Small intestine (tissue), 7 donors: ENCODE measurements at regions not wholly inside any gene's neighbourhood (a gene's known extent, or its start where the extent isn't known, plus 50 kb on each side); places are given as distances from the start of the nearest gene placed in this dataset.

Experiments
- DNase-seq, 2 donors: peaks; one replicate each; pipeline versions ENCODE4 v3.0.0 to v3.0.0-alpha.2; 2013
- FAIRE-seq: peaks from 2 replicates; lab custom pipeline; 2012; peaks lifted over from hg19 to GRCh38; lab: Jason Lieb, UNC
- H3K27ac ChIP-seq, 3 donors: one replicate each; pipeline ENCODE4 v1.5.1; 2013; ENCODE audit warnings: low read length in 2 of 3, mild to moderate bottlenecking in 2 of 3, control low read depth in 1 of 3, inconsistent platforms in 1 of 3, low read depth in 1 of 3, moderate library complexity in 1 of 3
- H3K27me3 ChIP-seq, 3 donors: one replicate each; pipeline ENCODE4 v1.6.1; 2013; ENCODE audit warnings: low read length in 3 of 3, inconsistent platforms in 1 of 3; ENCODE audit not compliant: control insufficient read depth in 3 of 3, insufficient read depth in 3 of 3
- H3K36me3 ChIP-seq, 3 donors: one replicate each; pipeline ENCODE4 v1.6.1; 2013; ENCODE audit warnings: low read length in 3 of 3, inconsistent platforms in 1 of 3, low read depth in 1 of 3, mild to moderate bottlenecking in 1 of 3, moderate library complexity in 1 of 3; ENCODE audit not compliant: control insufficient read depth in 3 of 3, insufficient read depth in 2 of 3
- H3K4me1 ChIP-seq, 3 donors: one replicate each; pipeline ENCODE4 v1.6.1; 2013; ENCODE audit warnings: low read length in 2 of 3, inconsistent platforms in 1 of 3, low read depth in 1 of 3, mild to moderate bottlenecking in 1 of 3, moderate library complexity in 1 of 3; ENCODE audit not compliant: control insufficient read depth in 3 of 3, insufficient read depth in 2 of 3
- H3K4me3 ChIP-seq, 3 donors: one replicate each; pipeline ENCODE4 v1.5.1; 2013; ENCODE audit warnings: low read length in 3 of 3, control low read depth in 1 of 3, inconsistent platforms in 1 of 3, low read depth in 1 of 3, mild to moderate bottlenecking in 1 of 3, moderate library complexity in 1 of 3
- H3K9me3 ChIP-seq, 2 donors: one replicate each; pipeline ENCODE4 v1.6.1; 2013; ENCODE audit warnings: low read depth in 1 of 2, low read length in 1 of 2; ENCODE audit not compliant: control insufficient read depth in 2 of 2, insufficient read depth in 1 of 2
- WGBS, 3 donors: extraction: QIAGEN DNeasy Blood & Tissue Kit; methylation state at CpG; one replicate each; pipeline ENCODE4 v1.1.7; 2013; 5-methylcytosine and 5-hydroxymethylcytosine counted together
- donor health status: healthy with polysubstance abuse.
- donor health status: control.
- donor health status: control.
- donor health status: Bipolar disorder and iron deficiency.
- donor health status: healthy.

- no peak overlapping the region for H3K27ac ChIP-seq
- no peaks in the 10 kb centered on the region for H3K27me3 ChIP-seq
- H3K4me1 ChIP-seq, result no peaks in the 10 kb centered on the region
- no peaks in the 10 kb centered on the region for H3K9me3 ChIP-seq
- no peak overlapping the region for H3K4me3 ChIP-seq
- DNase-seq, result no peak
- no peak for FAIRE-seq
- no peaks in the 10 kb centered on the region for H3K36me3 ChIP-seq
- WGBS, 3 donors, result 57 to 64% (median 59%) methylated on average over 7 of the region's 7 CpGs
Observed at GRCh38 chr12:127277882-127278281, 989.1 kb upstream of the TMEM132C start.

DNA sequence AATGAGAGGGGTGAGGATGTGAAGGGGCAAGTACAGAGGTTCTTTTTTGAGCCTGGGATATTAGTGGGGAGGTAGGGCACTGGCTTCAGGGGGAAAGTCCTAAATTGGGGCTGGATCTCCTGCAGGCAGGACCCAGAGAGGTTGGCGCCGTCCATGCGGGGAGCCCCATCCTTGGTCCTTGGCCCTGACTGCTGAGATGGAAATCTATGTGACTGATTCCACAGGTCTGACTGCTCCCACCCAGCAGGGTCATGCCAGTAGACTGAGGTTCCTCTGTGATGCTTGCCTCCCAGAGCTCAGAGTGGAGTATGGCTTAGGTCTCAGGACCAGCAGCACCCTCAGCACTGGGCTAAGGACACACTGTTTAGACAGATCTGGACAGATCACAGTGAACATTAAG, 988.6 kb upstream of the TMEM132C start:
- H3K9me3 ChIP-seq, result no peaks in the 10 kb centered on the region
- H3K36me3 ChIP-seq, result no peaks in the 10 kb centered on the region
- no peak for FAIRE-seq
- H3K27ac ChIP-seq, result no peak overlapping the region
- no peaks in the 10 kb centered on the region for H3K4me1 ChIP-seq
- no peaks in the 10 kb centered on the region for H3K27me3 ChIP-seq
- no peak overlapping the region for H3K4me3 ChIP-seq
- WGBS, 3 donors, result 79 to 97% (median 96%) methylated on average over 3 of the region's 3 CpGs
- no peak for DNase-seq

- Histone ChIP-seq H3K4me3 (no peak overlapping the region), H3K27ac (no peak overlapping the region), H3K36me3 (no peaks in the 10 kb centered on the region), H3K4me1 (no peaks in the 10 kb centered on the region), H3K27me3 (no peaks in the 10 kb centered on the region), H3K9me3 (no peaks in the 10 kb centered on the region)
- 11 to 16% (median 15%) methylated on average over 37 to 43 of the region's 43 CpGs for WGBS, 3 donors
- peak; percentile 43 to 77 for DNase-seq
- no peak for FAIRE-seq
Observed at GRCh38 chr12:127280393-127281275, 986.3 kb upstream of the TMEM132C start.

DNA sequence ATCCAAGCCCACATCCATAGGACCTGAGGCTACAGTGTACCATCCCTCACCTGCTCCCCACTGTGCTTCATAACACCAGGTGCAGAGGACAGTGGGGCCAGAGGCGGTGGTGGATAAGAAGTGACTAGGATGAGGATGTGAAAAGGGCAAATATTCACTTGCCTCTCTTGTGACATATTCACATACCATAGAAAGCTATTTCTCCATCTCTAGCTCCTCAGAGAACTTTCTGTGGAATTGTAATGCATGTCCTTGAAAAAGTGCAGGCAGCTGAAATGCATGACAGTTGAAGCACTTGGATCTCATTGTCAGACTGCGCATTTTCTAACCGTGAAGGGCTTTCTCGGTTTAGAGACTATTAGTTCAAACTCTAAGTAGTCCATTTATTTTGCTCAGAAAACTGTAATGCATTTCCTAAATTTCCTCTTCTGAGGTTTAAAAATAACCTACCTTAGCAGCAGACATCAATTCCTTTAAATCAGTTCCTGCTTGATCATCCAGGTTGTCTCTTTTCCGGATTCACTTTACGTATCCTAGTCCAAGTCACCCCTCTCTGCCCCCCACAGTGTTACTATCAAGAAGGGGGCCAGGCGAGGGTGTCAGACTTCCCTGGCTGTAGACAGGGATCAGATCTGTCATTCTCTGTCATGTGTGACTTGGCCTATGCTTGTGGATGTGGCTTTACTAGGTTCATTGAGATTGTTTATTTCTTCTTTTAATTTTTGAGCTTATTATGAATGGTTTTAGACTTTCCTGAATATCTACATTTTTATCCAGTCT, 984.0 kb upstream of the TMEM132C start:
- Histone ChIP-seq H3K4me1 (no peaks in the 10 kb centered on the region), H3K36me3 (no peaks in the 10 kb centered on the region), H3K27ac (no peak overlapping the region), H3K4me3 (no peak overlapping the region), H3K27me3 (no peaks in the 10 kb centered on the region), H3K9me3 (no peaks in the 10 kb centered on the region)
- FAIRE-seq, result no peak
- WGBS, 3 donors, result 75 to 82% (median 76%) methylated on average over 7 of the region's 7 CpGs
- no peak for DNase-seq

DNA sequence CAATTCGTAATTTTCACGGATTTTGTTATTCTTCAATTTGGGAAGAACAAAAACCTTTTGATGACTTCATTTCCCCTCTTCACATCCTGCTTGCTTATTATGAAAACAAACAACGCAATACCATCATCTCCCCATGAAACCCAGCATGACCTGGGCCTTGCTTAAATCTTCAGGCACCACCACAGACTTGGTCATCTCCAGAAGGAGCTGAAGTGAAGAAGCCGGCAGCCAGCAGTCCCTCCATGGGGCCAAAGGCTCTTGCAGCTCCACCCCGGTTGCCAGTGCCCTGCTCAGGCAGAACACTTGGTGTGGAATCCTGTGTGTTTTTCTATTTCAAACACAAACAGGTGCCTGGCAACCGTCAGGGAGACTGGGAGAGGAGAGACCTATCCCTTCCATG, 982.9 kb upstream of the TMEM132C start:
- Histone ChIP-seq H3K27me3 (no peaks in the 10 kb centered on the region), H3K4me3 (no peak overlapping the region), H3K36me3 (no peaks in the 10 kb centered on the region), H3K27ac (no peak overlapping the region), H3K9me3 (no peaks in the 10 kb centered on the region), H3K4me1 (no peaks in the 10 kb centered on the region)
- no peak for FAIRE-seq
- DNase-seq, result no peak
- WGBS, 3 donors, result 62 to 73% (median 68%) methylated on average over 6 of the region's 6 CpGs

DNA sequence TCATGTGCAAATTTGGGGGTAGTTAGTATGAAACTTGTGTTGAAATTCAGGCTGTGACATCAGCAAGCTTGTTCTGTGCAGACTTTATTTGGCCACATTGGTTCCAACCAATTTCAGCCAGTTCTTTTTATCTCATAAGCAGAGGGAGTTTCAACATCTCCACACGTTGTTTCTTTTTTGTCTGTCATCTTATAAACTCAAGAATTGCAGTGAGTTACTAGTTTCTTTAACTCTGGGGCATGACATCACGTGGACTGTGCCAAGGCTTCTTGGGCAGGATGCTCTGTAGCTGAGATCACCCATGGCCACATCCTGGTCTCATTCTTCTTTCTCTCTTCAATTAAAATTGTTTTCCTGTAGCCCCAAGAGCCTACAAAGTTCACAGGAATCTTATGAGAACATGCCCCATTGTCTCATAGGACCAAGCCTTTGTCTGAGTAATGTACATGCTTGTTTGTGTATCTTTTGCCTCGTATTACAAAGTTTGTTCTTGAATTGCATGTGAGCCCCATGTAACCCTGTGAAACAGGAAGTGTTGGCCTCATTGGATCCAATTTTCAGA, 982.0 kb upstream of the TMEM132C start:
- Histone ChIP-seq H3K4me1 (no peaks in the 10 kb centered on the region), H3K36me3 (no peaks in the 10 kb centered on the region), H3K27ac (no peak overlapping the region), H3K4me3 (no peak overlapping the region), H3K9me3 (no peaks in the 10 kb centered on the region), H3K27me3 (no peaks in the 10 kb centered on the region)
- 42 to 57% (median 54%) methylated on average over 3 of the region's 3 CpGs for WGBS, 3 donors
- DNase-seq (no peak), FAIRE-seq (no peak)

- no peak overlapping the region for H3K27ac ChIP-seq
- FAIRE-seq, result no peak
- WGBS, 3 donors, result 60 to 79% (median 65%) methylated on average over 3 of the region's 3 CpGs
- no peaks in the 10 kb centered on the region for H3K9me3 ChIP-seq
- no peaks in the 10 kb centered on the region for H3K4me1 ChIP-seq
- DNase-seq, result no peak
- H3K27me3 ChIP-seq, result no peaks in the 10 kb centered on the region
- H3K36me3 ChIP-seq, result no peaks in the 10 kb centered on the region
- H3K4me3 ChIP-seq, result no peak overlapping the region
Observed at GRCh38 chr12:127286281-127286680, 980.7 kb upstream of the TMEM132C start.

DNA sequence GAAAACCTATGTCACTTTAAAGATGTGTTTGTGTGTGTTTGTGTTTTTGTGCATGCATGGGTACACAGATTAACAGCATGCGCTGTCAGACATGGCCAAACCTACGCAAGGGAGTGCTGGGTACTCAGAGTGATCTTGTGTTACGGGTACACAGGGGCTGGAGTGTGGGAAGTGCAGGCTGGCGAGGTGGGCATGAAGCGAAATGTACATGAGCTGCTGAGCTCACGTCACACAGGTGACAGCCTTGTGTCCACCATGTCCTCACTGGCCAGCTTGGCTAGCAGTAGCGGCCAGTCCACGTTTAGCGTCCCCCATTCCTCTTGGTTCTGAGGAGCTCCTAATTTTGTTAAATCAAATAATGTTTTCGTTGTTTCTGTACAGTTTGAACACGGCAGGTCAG, 979.7 kb upstream of the TMEM132C start:
- Histone ChIP-seq H3K27me3 (no peaks in the 10 kb centered on the region), H3K4me1 (no peaks in the 10 kb centered on the region), H3K4me3 (no peak overlapping the region), H3K9me3 (no peaks in the 10 kb centered on the region), H3K27ac (no peak overlapping the region), H3K36me3 (no peaks in the 10 kb centered on the region)
- FAIRE-seq (no peak), DNase-seq (no peak)
- 88 to 93% (median 90%) methylated on average over 11 of the region's 11 CpGs for WGBS, 3 donors
